A549 (cell line): ENCODE measurements at regions not wholly inside any gene's neighbourhood (a gene's known extent, or its start where the extent isn't known, plus 50 kb on each side); places are given as distances from the start of the nearest gene placed in this dataset.

Experiments used
- CTCF ChIP-seq: fragments of >200 bp; sonication (Bioruptor Twin); formaldehyde crosslinking; IDR thresholded peaks from 3 replicates; pipeline ENCODE4 v1.5.1; 2016
- EP300 ChIP-seq, 2 experiments: fragments of >200 bp; sonication (Bioruptor Twin); formaldehyde crosslinking; IDR thresholded peaks; 2 replicates in 1 of 2; 3 replicates in 1 of 2; pipeline ENCODE4 v1.6.1; 2016 to 2017
- HOXA7 ChIP-seq: fragments of 250-450 bp; sonication (Bioruptor Pico); IDR thresholded peaks from 2 replicates; pipeline ENCODE4 v1.5.0; 2020; ENCODE audit warnings: mild to moderate bottlenecking, moderate library complexity
- POLR2A ChIP-seq: IDR thresholded peaks from 2 replicates; pipeline ENCODE4 v1.6.1; 2012; ENCODE audit warnings: mild to moderate bottlenecking, low read length
- POLR2AphosphoS2 ChIP-seq: conservative IDR thresholded peaks from 2 replicates; pipeline ENCODE4 v1.6.1; 2012; ENCODE audit warnings: low read length, improper control_type of control experiment, inconsistent platforms
- RCOR1 ChIP-seq: fragments of 150-350 bp; IDR thresholded peaks from 2 replicates; pipeline ENCODE4 v1.6.1; 2014; ENCODE audit warnings: antibody characterized with exemption, low read length, low read depth
- SREBF2 ChIP-seq: fragments of 450-650 bp; IDR thresholded peaks from 2 replicates; pipeline ENCODE4 v1.6.1; 2014; ENCODE audit warnings: mild to moderate bottlenecking, moderate library complexity
- ZFP36 ChIP-seq: fragments of 450-650 bp; IDR thresholded peaks from 2 replicates; pipeline ENCODE4 v1.6.1; 2014; ENCODE audit warnings: borderline replicate concordance; ENCODE audit not compliant: partially characterized antibody
- TF ChIP-seq, protein P1 (sequence below): fragments of 200-600 bp; sonication (generic); IDR thresholded peaks from 2 replicates; pipeline ENCODE4 v1.6.1; 2016; ENCODE audit warnings: antibody characterized with exemption, mild to moderate bottlenecking, moderate library complexity

DNA sequence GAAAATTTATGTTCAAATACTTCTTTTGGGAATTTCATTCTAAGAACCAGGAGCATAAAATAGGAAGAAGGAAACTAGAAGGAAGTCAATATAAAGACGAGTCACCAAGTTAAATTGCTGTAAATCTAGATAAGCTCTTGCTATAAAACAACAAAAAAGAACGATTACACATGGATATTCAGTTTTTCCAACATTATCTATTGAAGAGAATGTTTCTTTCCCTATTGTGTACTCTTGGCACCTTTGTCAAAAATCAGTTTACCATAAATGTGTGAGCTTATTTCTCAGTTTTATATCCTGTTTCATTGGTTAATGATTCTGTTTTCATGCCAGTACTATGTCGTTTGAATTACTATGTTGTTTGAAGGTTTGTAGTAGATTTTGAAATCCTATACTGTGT lies 536.3 kb upstream of the MKI67 start:
- TF ChIP-seq POLR2AphosphoS2 (no peak), POLR2A (no peak), SREBF2 (no peak), CTCF (no peak), EP300 (IDR thresholded peaks at IDR 0.05) (no peak), HOXA7 (CRISPR knock-in tag) (no peak), RCOR1 (no peak), ZFP36 (no peak)
- TF ChIP-seq, protein P1, sequence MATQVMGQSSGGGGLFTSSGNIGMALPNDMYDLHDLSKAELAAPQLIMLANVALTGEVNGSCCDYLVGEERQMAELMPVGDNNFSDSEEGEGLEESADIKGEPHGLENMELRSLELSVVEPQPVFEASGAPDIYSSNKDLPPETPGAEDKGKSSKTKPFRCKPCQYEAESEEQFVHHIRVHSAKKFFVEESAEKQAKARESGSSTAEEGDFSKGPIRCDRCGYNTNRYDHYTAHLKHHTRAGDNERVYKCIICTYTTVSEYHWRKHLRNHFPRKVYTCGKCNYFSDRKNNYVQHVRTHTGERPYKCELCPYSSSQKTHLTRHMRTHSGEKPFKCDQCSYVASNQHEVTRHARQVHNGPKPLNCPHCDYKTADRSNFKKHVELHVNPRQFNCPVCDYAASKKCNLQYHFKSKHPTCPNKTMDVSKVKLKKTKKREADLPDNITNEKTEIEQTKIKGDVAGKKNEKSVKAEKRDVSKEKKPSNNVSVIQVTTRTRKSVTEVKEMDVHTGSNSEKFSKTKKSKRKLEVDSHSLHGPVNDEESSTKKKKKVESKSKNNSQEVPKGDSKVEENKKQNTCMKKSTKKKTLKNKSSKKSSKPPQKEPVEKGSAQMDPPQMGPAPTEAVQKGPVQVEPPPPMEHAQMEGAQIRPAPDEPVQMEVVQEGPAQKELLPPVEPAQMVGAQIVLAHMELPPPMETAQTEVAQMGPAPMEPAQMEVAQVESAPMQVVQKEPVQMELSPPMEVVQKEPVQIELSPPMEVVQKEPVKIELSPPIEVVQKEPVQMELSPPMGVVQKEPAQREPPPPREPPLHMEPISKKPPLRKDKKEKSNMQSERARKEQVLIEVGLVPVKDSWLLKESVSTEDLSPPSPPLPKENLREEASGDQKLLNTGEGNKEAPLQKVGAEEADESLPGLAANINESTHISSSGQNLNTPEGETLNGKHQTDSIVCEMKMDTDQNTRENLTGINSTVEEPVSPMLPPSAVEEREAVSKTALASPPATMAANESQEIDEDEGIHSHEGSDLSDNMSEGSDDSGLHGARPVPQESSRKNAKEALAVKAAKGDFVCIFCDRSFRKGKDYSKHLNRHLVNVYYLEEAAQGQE: no peak
